GM23338 (cell line): ENCODE measurements at regions not wholly inside any gene's neighbourhood (a gene's known extent, or its start where the extent isn't known, plus 50 kb on each side); places are given as distances from the start of the nearest gene placed in this dataset.

ENCODE experiments used
- CREB1 ChIP-seq: fragments of 250-450 bp; sonication (Bioruptor Pico); IDR thresholded peaks from 2 replicates; pipeline ENCODE4 v1.5.0; 2020; ENCODE audit warnings: low read depth, mild to moderate bottlenecking, moderate library complexity
- CTCF ChIP-seq, 2 experiments: fragments of 200-600 bp in 1 of 2; sonication (generic) in 1 of 2; conservative IDR thresholded peaks; 2 replicates each; pipeline versions ENCODE4 v1.5.1 to v1.6.1; 2016 to 2017; ENCODE audit warnings: antibody characterized with exemption in 2 of 2, low read depth in 2 of 2, mild to moderate bottlenecking in 2 of 2, moderate library complexity in 1 of 2
- ETS1 ChIP-seq: IDR thresholded peaks from 2 replicates; pipeline ENCODE4 v1.6.1; 2016; ENCODE audit warnings: antibody characterized with exemption
- EZH2 ChIP-seq: fragments of 200-600 bp; sonication (generic); IDR thresholded peaks from one replicate; pipeline ENCODE4 v1.8.0; 2017; ENCODE audit warnings: antibody characterized with exemption, mild to moderate bottlenecking, low read depth; ENCODE audit not compliant: unreplicated experiment
- EZH2phosphoT487 ChIP-seq: fragments of 200-600 bp; sonication (generic); IDR thresholded peaks from one replicate; pipeline ENCODE4 v1.8.1; 2018; ENCODE audit warnings: antibody characterized with exemption; ENCODE audit not compliant: unreplicated experiment
- JUNB ChIP-seq: IDR thresholded peaks from one replicate; pipeline ENCODE4 v1.6.1; 2016; ENCODE audit warnings: antibody characterized with exemption; ENCODE audit not compliant: unreplicated experiment
- NANOG ChIP-seq: IDR thresholded peaks from 2 replicates; pipeline ENCODE4 v1.6.1; 2016; ENCODE audit warnings: antibody characterized with exemption, borderline replicate concordance
- POLR2AphosphoS5 ChIP-seq: IDR thresholded peaks from 2 replicates; pipeline ENCODE4 v1.6.1; 2016; ENCODE audit warnings: antibody characterized with exemption, low read depth
- REST ChIP-seq: IDR thresholded peaks from one replicate; pipeline ENCODE4 v1.6.1; 2018; ENCODE audit warnings: antibody characterized with exemption; ENCODE audit not compliant: unreplicated experiment
- STAT1 ChIP-seq: IDR thresholded peaks from one replicate; pipeline ENCODE4 v1.6.1; 2016; ENCODE audit warnings: antibody characterized with exemption; ENCODE audit not compliant: unreplicated experiment
- ZNF114 ChIP-seq: fragments of 250-450 bp; sonication (Bioruptor Pico); IDR thresholded peaks from 2 replicates; pipeline ENCODE4 v1.5.0; 2020; ENCODE audit warnings: mild to moderate bottlenecking, moderate library complexity
- ZNF331 ChIP-seq: fragments of 250-450 bp; sonication (Bioruptor Pico); IDR thresholded peaks from 2 replicates; pipeline ENCODE4 v1.5.0; 2020; ENCODE audit warnings: low read depth, mild to moderate bottlenecking, moderate library complexity
- ZNF462 ChIP-seq: fragments of 250-450 bp; sonication (Bioruptor Pico); IDR thresholded peaks from 2 replicates; pipeline ENCODE4 v1.5.0; 2020; ENCODE audit warnings: mild to moderate bottlenecking, moderate library complexity

- TF ChIP-seq CTCF (conservative IDR thresholded peaks at IDR 0.05; ENCODE audit: low read depth in 2 of 2), result no peak
- no peak for TF ChIP-seq REST
- no peak for TF ChIP-seq EZH2
- no peak for TF ChIP-seq ETS1
- TF ChIP-seq ZNF114 (CRISPR knock-in tag), result no peak
- no peak for TF ChIP-seq POLR2AphosphoS5
- TF ChIP-seq JUNB, result no peak
- no peak for TF ChIP-seq CREB1 (CRISPR knock-in tag)
- no peak for TF ChIP-seq EZH2phosphoT487
- no peak for TF ChIP-seq NANOG
- TF ChIP-seq STAT1, result no peak
- no peak for TF ChIP-seq ZNF331 (CRISPR knock-in tag)
- TF ChIP-seq ZNF462, result no peak
Measured at GRCh38 chr1:177703888-177704446, 265.9 kb downstream of the SEC16B start.
